ENCODE measurements at regions not wholly inside any gene's neighbourhood (a gene's known extent, or its start where the extent isn't known, plus 50 kb on each side); places are given as distances from the start of the nearest gene placed in this dataset.

- no peak for TF ChIP-seq CTCF (IDR thresholded peaks at IDR 0.05; ENCODE audit: low read depth, low read length)
- no peak overlapping the region for H3K4me3 ChIP-seq (replicated peaks in 1 of 2; ENCODE audit: low read depth in 2 of 2, low read length in 2 of 2)
- no peak for DNase-seq (ENCODE audit: low read depth in 2 of 2)
These were observed 317.7 kb downstream of the TDRD15 start for GRCh38 chr2:21441442-21441841.

- no peak overlapping the region for H3K4me3 ChIP-seq (replicated peaks in 1 of 2; ENCODE audit: low read depth in 2 of 2, low read length in 2 of 2)
- TF ChIP-seq CTCF (IDR thresholded peaks at IDR 0.05; ENCODE audit: low read depth, low read length) = no peak
- no peak for DNase-seq (ENCODE audit: low read depth in 2 of 2)
These were observed 319.8 kb downstream of the TDRD15 start for GRCh38 chr2:21443494-21444105.

- TF ChIP-seq CTCF (IDR thresholded peaks at IDR 0.05; ENCODE audit: low read depth, low read length) = no peak
- no peak overlapping the region for H3K4me3 ChIP-seq (replicated peaks in 1 of 2; ENCODE audit: low read depth in 2 of 2, low read length in 2 of 2)
- DNase-seq (ENCODE audit: low read depth in 2 of 2) = no peak
These were observed 326.1 kb downstream of the TDRD15 start for GRCh38 chr2:21449881-21450280.

- no peak for TF ChIP-seq CTCF (IDR thresholded peaks at IDR 0.05; ENCODE audit: low read depth, low read length)
- H3K4me3 ChIP-seq (replicated peaks in 1 of 2; ENCODE audit: low read depth in 2 of 2, low read length in 2 of 2) = no peak overlapping the region
- DNase-seq (ENCODE audit: low read depth in 2 of 2) = peak in 1 of 2 donors; percentile 23
These were observed 327.6 kb downstream of the TDRD15 start for GRCh38 chr2:21451403-21451802.

- no peak for DNase-seq (ENCODE audit: low read depth in 2 of 2)
- no peak for TF ChIP-seq CTCF (IDR thresholded peaks at IDR 0.05; ENCODE audit: low read depth, low read length)
- H3K4me3 ChIP-seq (replicated peaks in 1 of 2; ENCODE audit: low read depth in 2 of 2, low read length in 2 of 2) = no peak overlapping the region
These were observed 328.5 kb downstream of the TDRD15 start for GRCh38 chr2:21452263-21452662.

GRCh38 chr2:21452678-21453077 is 328.9 kb downstream of the TDRD15 start:
- no peak for DNase-seq (ENCODE audit: low read depth in 2 of 2)
- no peak for TF ChIP-seq CTCF (IDR thresholded peaks at IDR 0.05; ENCODE audit: low read depth, low read length)
- H3K4me3 ChIP-seq (replicated peaks in 1 of 2; ENCODE audit: low read depth in 2 of 2, low read length in 2 of 2) = no peak overlapping the region

Data from cardiac fibroblast (primary cell).